Suprapubic skin (tissue), 4 donors: ENCODE measurements at regions not wholly inside any gene's neighbourhood (a gene's known extent, or its start where the extent isn't known, plus 50 kb on each side); places are given as distances from the start of the nearest gene placed in this dataset.

Source experiments
- DNase-seq, 2 donors: peaks; one replicate each; pipeline ENCODE4 v3.0.0-alpha.2; 2019; ENCODE audit warnings: low spot score in 2 of 2
- H3K27ac ChIP-seq: fragments of 200-600 bp; sonication (generic); one replicate; pipeline ENCODE4 v1.5.1; 2019
- H3K27me3 ChIP-seq: fragments of 200-600 bp; sonication (generic); one replicate; pipeline ENCODE4 v1.5.1; 2019
- H3K36me3 ChIP-seq: fragments of 200-600 bp; sonication (generic); one replicate; pipeline ENCODE4 v1.5.1; 2019
- H3K4me1 ChIP-seq: fragments of 200-600 bp; sonication (generic); one replicate; pipeline ENCODE4 v1.5.1; 2019
- H3K4me3 ChIP-seq: fragments of 200-600 bp; sonication (generic); one replicate; pipeline ENCODE4 v1.5.1; 2019; ENCODE audit warnings: mild to moderate bottlenecking
- H3K9me3 ChIP-seq: fragments of 200-600 bp; sonication (generic); one replicate; pipeline ENCODE4 v1.5.1; 2019
- CTCF ChIP-seq, 2 donors: fragments of 200-600 bp in 1 of 2; fragments of 450-650 bp in 1 of 2; sonication (generic) in 1 of 2; IDR thresholded peaks; one replicate each; pipeline ENCODE4 v1.5.1; 2016 to 2019; ENCODE audit warnings: antibody characterized with exemption in 2 of 2, mild to moderate bottlenecking in 1 of 2, moderate library complexity in 1 of 2
- EP300 ChIP-seq: sonication (generic); formaldehyde crosslinking; IDR thresholded peaks from one replicate; pipeline ENCODE4 v1.6.1; 2017; ENCODE audit warnings: antibody characterized with exemption
- POLR2A ChIP-seq, 2 donors: fragments of 450-650 bp; IDR thresholded peaks; one replicate each; pipeline ENCODE4 v1.6.1; 2017; ENCODE audit warnings: antibody characterized with exemption in 2 of 2, mild to moderate bottlenecking in 2 of 2, moderate library complexity in 2 of 2
- POLR2AphosphoS5 ChIP-seq, 3 donors: sonication (generic); formaldehyde crosslinking; IDR thresholded peaks; one replicate each; pipeline ENCODE4 v1.6.1; 2017; ENCODE audit warnings: antibody characterized with exemption in 3 of 3
- WGBS: methylation state at CpG from one replicate; pipeline ENCODE4 v1.1.5; 2018; 5-methylcytosine and 5-hydroxymethylcytosine counted together

- TF ChIP-seq POLR2AphosphoS5 (IDR thresholded peaks at IDR 0.05) = no peak
- TF ChIP-seq CTCF (IDR thresholded peaks at IDR 0.05) = no peak
- TF ChIP-seq EP300 = no peak
- no peak for TF ChIP-seq POLR2A (IDR thresholded peaks at IDR 0.05)
- Histone ChIP-seq H3K27me3 (peaks cover 18% of the 10 kb centered on the region), H3K9me3 (no peaks in the 10 kb centered on the region), H3K27ac (no peak overlapping the region), H3K4me3 (no peak overlapping the region), H3K36me3 (no peaks in the 10 kb centered on the region), H3K4me1 (peaks cover 13% of the 10 kb centered on the region)
- WGBS = 90% methylated on average over 14 of the region's 14 CpGs
- DNase-seq = no peak
These were observed 207.1 kb downstream of the CTTN start for GRCh38 chr11:70605468-70605815.

- Histone ChIP-seq H3K27ac (no peak overlapping the region), H3K36me3 (no peaks in the 10 kb centered on the region), H3K9me3 (no peaks in the 10 kb centered on the region), H3K4me1 (peaks cover 17% of the 10 kb centered on the region), H3K27me3 (peaks cover 20% of the 10 kb centered on the region), H3K4me3 (no peak overlapping the region)
- whole genome bisulfite sequencing = 75% methylated on average over 5 of the region's 5 CpGs
- no peak for DNase-seq
- TF ChIP-seq POLR2AphosphoS5 (IDR thresholded peaks at IDR 0.05) = no peak
- no peak for TF ChIP-seq EP300
- TF ChIP-seq POLR2A (IDR thresholded peaks at IDR 0.05) = no peak
- TF ChIP-seq CTCF (IDR thresholded peaks at IDR 0.05) = no peak
These were observed 207.5 kb downstream of the CTTN start for GRCh38 chr11:70605846-70606245.

GRCh38 chr11:70606248-70606950, 208.1 kb downstream of the CTTN start:
- H3K4me1 ChIP-seq = peaks cover 18% of the 10 kb centered on the region
- H3K36me3 ChIP-seq = no peaks in the 10 kb centered on the region
- H3K27me3 ChIP-seq = peaks cover 20% of the 10 kb centered on the region
- H3K9me3 ChIP-seq = no peaks in the 10 kb centered on the region
- H3K4me3 ChIP-seq = no peak overlapping the region
- no peak overlapping the region for H3K27ac ChIP-seq
- no peak for TF ChIP-seq EP300
- no peak for DNase-seq
- 87% methylated on average over 12 of the region's 12 CpGs for WGBS

GRCh38 chr11:70606951-70607330, 208.6 kb downstream of the CTTN start:
- WGBS = 80% methylated on average over 3 of the region's 10 CpGs

GRCh38 chr11:70607561-70607960, 209.2 kb downstream of the CTTN start:
- H3K4me1 ChIP-seq = peaks cover 18% of the 10 kb centered on the region
- no peak overlapping the region for H3K4me3 ChIP-seq
- no peak overlapping the region for H3K27ac ChIP-seq
- no peaks in the 10 kb centered on the region for H3K36me3 ChIP-seq
- no peaks in the 10 kb centered on the region for H3K9me3 ChIP-seq
- DNase-seq = no peak
- H3K27me3 ChIP-seq = peaks cover 24% of the 10 kb centered on the region
- no peak for TF ChIP-seq POLR2A (IDR thresholded peaks at IDR 0.05)
- no CpG with 5 or more reads among the region's 6 CpGs for WGBS

More at GRCh38 chr11:70606951-70607330, 208.6 kb downstream of the CTTN start:
- Histone ChIP-seq H3K4me1 (peaks cover 18% of the 10 kb centered on the region), H3K9me3 (no peaks in the 10 kb centered on the region), H3K36me3 (no peaks in the 10 kb centered on the region), H3K27me3 (peaks cover 20% of the 10 kb centered on the region), H3K27ac (no peak overlapping the region), H3K4me3 (no peak overlapping the region)
- DNase-seq = no peak
- no peak for TF ChIP-seq POLR2A (IDR thresholded peaks at IDR 0.05)
- no peak for TF ChIP-seq POLR2AphosphoS5 (IDR thresholded peaks at IDR 0.05)
- TF ChIP-seq EP300 = no peak
- no peak for TF ChIP-seq CTCF (IDR thresholded peaks at IDR 0.05)

- Histone ChIP-seq H3K27ac (no peak overlapping the region), H3K4me1 (peaks cover 18% of the 10 kb centered on the region), H3K36me3 (no peaks in the 10 kb centered on the region), H3K27me3 (peaks cover 25% of the 10 kb centered on the region), H3K9me3 (no peaks in the 10 kb centered on the region), H3K4me3 (no peak overlapping the region)
- TF ChIP-seq POLR2A (IDR thresholded peaks at IDR 0.05) = no peak
- no peak for TF ChIP-seq POLR2AphosphoS5 (IDR thresholded peaks at IDR 0.05)
- no peak for TF ChIP-seq CTCF (IDR thresholded peaks at IDR 0.05)
- TF ChIP-seq EP300 = no peak
- WGBS = 48% methylated on average over 25 of the region's 35 CpGs
- no peak for DNase-seq
These were observed 210.5 kb downstream of the CTTN start for GRCh38 chr11:70608568-70609470.
